Testis (tissue), 2 donors: ENCODE measurements at regions not wholly inside any gene's neighbourhood (a gene's known extent, or its start where the extent isn't known, plus 50 kb on each side); places are given as distances from the start of the nearest gene placed in this dataset.

ENCODE experiments used
- CTCF ChIP-seq, 3 experiments: fragments of 450-650 bp in 2 of 3; fragments of 200-600 bp in 1 of 3; sonication (generic) in 1 of 3; IDR thresholded peaks; one replicate each; pipeline ENCODE4 v1.5.1; 2016 to 2019; ENCODE audit warnings: antibody characterized with exemption in 3 of 3, mild to moderate bottlenecking in 2 of 3, moderate library complexity in 1 of 3
- POLR2A ChIP-seq: fragments of 450-650 bp; IDR thresholded peaks from one replicate; pipeline ENCODE4 v1.6.1; 2017; ENCODE audit warnings: antibody characterized with exemption, mild to moderate bottlenecking, moderate library complexity

GRCh38 chr20:60959971-60960370, 292.1 kb upstream of the CDH4 start:
- no peak for TF ChIP-seq POLR2A
- no peak for TF ChIP-seq CTCF (IDR thresholded peaks at IDR 0.05)
